ENCODE measurements at regions not wholly inside any gene's neighbourhood (a gene's known extent, or its start where the extent isn't known, plus 50 kb on each side); places are given as distances from the start of the nearest gene placed in this dataset.
"Not testable (repeated sequence)": the region's sequence is repeated elsewhere in the genome, so short reads cannot be mapped to it uniquely, and the experiment has no call there.

GRCh38 chr16:61418802-61419201 is 617.4 kb downstream of the CDH8 start:
- H3K4me1 Mint-ChIP-seq (ENCODE audit: low read depth); DNase-seq; H3K27me3 Mint-ChIP-seq (ENCODE audit: low read depth); H3K9me3 Mint-ChIP-seq; H3K27ac Mint-ChIP-seq; CTCF ChIA-PET; intact Hi-C loops (cut with micrococcal nuclease); H3K36me3 Mint-ChIP-seq (ENCODE audit: low read depth); H3K4me3 Mint-ChIP-seq: not testable (repeated sequence)

DNA sequence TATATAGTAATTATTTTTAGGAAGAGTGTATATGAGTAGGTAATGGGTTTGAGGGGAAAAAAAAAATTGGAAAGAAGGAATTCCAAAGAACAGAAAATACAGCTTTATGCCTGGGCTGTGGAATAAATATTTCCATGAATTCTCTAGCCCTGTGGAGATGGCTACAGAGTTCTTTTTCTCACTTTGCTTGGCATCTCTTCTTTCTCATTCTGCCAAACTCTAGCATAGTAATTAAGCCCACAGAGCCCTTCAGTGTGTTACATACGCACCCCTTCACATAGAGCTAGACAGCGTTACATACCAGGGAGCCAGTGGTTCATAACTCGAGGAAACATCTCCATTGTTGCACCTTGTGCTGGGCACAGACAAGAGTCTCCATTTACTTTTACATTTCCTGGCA is 621.1 kb downstream of the CDH8 start:
- Mint-ChIP-seq H3K9me3 (peaks cover 12% of the 10 kb centered on the region), H3K27ac (no peak overlapping the region), H3K4me1 (ENCODE audit: low read depth) (no peaks in the 10 kb centered on the region), H3K36me3 (ENCODE audit: low read depth) (no peaks in the 10 kb centered on the region), H3K27me3 (ENCODE audit: low read depth) (no peaks in the 10 kb centered on the region), H3K4me3 (no peak overlapping the region)
- no peak for DNase-seq
- intact Hi-C loops (cut with micrococcal nuclease): no loop called here
- CTCF ChIA-PET: no interaction called here

GRCh38 chr16:61413021-61413420 is 623.2 kb downstream of the CDH8 start:
- no peak for DNase-seq
- Mint-ChIP-seq H3K4me3 (no peak overlapping the region), H3K36me3 (ENCODE audit: low read depth) (no peaks in the 10 kb centered on the region), H3K9me3 (peaks cover 9% of the 10 kb centered on the region), H3K27me3 (ENCODE audit: low read depth) (no peaks in the 10 kb centered on the region), H3K27ac (no peak overlapping the region), H3K4me1 (ENCODE audit: low read depth) (no peaks in the 10 kb centered on the region)
- CTCF ChIA-PET: no interaction called here
- intact Hi-C loops (cut with micrococcal nuclease): no loop called here

DNA sequence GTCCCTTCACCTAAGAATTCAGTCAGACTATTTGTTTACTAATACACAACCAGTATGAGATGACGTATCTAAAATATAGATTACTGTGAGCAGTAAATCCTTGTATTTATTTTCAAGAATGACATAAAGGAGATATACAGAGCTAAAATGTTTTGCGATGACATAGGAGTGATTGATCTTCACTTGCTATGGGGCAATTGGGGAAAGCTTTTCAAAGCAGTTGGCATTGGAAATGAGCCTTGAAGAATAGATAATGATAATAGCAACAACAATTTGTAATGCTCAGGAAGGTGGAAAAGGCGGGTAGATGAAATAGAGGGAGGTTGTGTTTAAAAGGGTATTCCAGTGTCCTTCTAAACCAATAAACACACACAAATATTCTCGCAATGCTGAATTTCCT is 623.7 kb downstream of the CDH8 start:
- intact Hi-C loops (cut with micrococcal nuclease): no loop called here
- Mint-ChIP-seq H3K4me3 (no peak overlapping the region), H3K36me3 (ENCODE audit: low read depth) (no peaks in the 10 kb centered on the region), H3K27ac (no peak overlapping the region), H3K9me3 (peaks cover 9% of the 10 kb centered on the region), H3K4me1 (ENCODE audit: low read depth) (no peaks in the 10 kb centered on the region), H3K27me3 (ENCODE audit: low read depth) (no peaks in the 10 kb centered on the region)
- CTCF ChIA-PET: no interaction called here
- DNase-seq: no peak

DNA sequence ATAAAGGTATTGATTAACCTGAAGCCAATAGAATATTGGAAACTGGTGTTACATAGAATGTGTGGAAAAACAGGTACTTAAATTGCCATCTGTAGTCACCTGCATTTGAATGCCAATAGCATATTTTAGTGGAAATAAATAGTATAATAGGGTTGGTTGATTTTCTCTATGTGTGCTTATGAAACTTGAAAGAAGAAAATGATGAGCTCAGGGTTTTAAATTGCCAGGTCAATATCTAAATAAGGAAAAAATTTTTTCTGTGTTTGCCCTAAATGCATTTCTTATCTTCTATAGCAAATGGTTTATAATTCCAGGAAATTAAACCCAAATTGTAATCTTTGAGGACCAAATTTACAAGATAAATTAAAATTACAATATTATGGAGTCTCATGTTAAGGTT is 626.6 kb downstream of the CDH8 start:
- no peak overlapping the region for H3K4me3 Mint-ChIP-seq
- intact Hi-C loops (cut with micrococcal nuclease): no loop called here
- peaks cover 7% of the 10 kb centered on the region for H3K9me3 Mint-ChIP-seq
- no peak overlapping the region for H3K27ac Mint-ChIP-seq
- H3K4me1 Mint-ChIP-seq (ENCODE audit: low read depth): no peaks in the 10 kb centered on the region
- H3K27me3 Mint-ChIP-seq (ENCODE audit: low read depth): no peaks in the 10 kb centered on the region
- CTCF ChIA-PET: no interaction called here
- H3K36me3 Mint-ChIP-seq (ENCODE audit: low read depth): no peaks in the 10 kb centered on the region
- DNase-seq: no peak

DNA sequence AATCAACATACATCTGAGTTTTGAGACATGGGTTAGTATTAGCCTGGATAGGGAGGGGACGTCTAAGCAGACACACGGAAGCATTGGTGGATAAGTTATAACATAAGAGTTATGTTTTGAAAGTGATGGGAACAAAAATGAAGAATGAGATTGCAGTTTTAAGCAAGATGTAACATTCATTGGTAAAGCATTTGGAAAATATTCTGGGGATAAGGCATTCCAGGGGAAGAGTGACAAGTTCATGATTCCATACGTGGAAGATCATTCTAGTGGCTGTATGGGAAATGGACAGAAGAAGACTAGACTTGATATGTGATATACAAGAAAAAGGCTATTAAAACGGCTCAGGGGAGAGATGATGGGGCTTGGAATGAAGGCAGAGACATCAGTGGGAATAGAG is 632.9 kb downstream of the CDH8 start:
- Mint-ChIP-seq H3K9me3 (peaks cover 13% of the 10 kb centered on the region), H3K4me3 (no peak overlapping the region), H3K27me3 (ENCODE audit: low read depth) (no peaks in the 10 kb centered on the region), H3K36me3 (ENCODE audit: low read depth) (no peaks in the 10 kb centered on the region), H3K27ac (no peak overlapping the region), H3K4me1 (ENCODE audit: low read depth) (no peaks in the 10 kb centered on the region)
- no peak for DNase-seq
- CTCF ChIA-PET: no interaction called here
- intact Hi-C loops (cut with micrococcal nuclease): no loop called here

DNA sequence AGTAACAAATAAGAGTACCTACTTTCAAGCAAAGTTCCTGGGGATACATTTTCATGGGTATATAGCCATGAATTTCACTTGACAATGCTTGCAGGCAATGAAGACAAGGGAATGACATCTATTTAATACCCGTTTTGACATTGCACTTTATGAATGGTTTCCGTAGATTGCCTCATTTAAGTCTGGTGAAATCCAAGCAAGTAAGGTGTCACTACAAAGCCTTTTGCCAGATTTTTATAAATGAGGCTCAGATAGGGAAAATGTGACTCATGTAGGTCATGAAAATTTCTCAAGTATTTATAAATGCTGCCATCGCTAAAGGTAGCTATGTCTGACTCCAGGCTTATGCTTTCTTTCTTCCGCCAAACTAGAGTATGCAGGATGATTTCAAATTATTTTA is 644.3 kb downstream of the CDH8 start:
- DNase-seq: no peak
- H3K4me3 Mint-ChIP-seq: no peak overlapping the region
- CTCF ChIA-PET: no interaction called here
- H3K9me3 Mint-ChIP-seq: peaks cover 13% of the 10 kb centered on the region
- H3K36me3 Mint-ChIP-seq (ENCODE audit: low read depth): no peaks in the 10 kb centered on the region
- H3K27me3 Mint-ChIP-seq (ENCODE audit: low read depth): no peaks in the 10 kb centered on the region
- intact Hi-C loops (cut with micrococcal nuclease): loop anchor here (10.0 kb wide), 1 partner anchor 57 kb away; no protein-coding TSS in a partner anchor
- H3K4me1 Mint-ChIP-seq (ENCODE audit: low read depth): no peaks in the 10 kb centered on the region
- H3K27ac Mint-ChIP-seq: no peak overlapping the region

DNA sequence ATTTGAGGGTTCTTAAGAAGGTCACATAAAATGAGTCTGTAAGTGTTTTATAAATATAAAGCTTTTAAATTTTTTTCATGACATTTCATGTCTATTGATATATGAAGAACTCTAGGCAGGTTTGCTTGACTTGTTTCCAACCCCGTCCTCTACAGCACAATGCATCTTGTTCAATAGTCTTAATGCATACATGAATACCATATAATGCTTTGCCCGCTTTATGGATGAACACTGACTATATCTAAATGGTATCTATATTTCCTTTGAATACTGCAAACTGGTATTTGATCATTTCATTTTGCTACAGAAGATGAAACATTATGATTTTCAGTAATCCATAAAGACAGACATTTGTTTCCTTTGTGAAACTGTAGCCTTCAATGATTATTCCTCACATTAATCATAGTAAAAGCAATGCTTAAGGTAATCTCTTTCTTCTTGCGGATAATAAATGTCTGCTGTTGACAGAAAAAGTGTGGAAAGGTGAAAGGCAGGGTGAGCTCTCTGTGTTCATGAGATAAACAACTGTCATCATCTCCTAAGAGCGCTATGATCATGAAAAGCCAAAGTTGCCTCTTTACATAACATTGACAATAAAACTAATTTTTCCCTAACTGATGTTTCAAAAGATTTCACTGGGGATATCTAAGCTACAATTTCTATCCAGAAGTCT is 645.1 kb downstream of the CDH8 start:
- intact Hi-C loops (cut with micrococcal nuclease): loop anchor here (10.0 kb wide), 1 partner anchor 56 kb away; no protein-coding TSS in a partner anchor
- H3K27ac Mint-ChIP-seq: no peak overlapping the region
- H3K4me3 Mint-ChIP-seq: no peak overlapping the region
- no peaks in the 10 kb centered on the region for H3K27me3 Mint-ChIP-seq (ENCODE audit: low read depth)
- H3K9me3 Mint-ChIP-seq: peaks cover 16% of the 10 kb centered on the region
- CTCF ChIA-PET: interaction anchor here (0.7 kb wide), 1 partner anchor 232 kb away, joined by 3 read pairs; no protein-coding TSS in a partner anchor
- H3K4me1 Mint-ChIP-seq (ENCODE audit: low read depth): no peaks in the 10 kb centered on the region
- H3K36me3 Mint-ChIP-seq (ENCODE audit: low read depth): no peaks in the 10 kb centered on the region
- DNase-seq: no peak

DNA sequence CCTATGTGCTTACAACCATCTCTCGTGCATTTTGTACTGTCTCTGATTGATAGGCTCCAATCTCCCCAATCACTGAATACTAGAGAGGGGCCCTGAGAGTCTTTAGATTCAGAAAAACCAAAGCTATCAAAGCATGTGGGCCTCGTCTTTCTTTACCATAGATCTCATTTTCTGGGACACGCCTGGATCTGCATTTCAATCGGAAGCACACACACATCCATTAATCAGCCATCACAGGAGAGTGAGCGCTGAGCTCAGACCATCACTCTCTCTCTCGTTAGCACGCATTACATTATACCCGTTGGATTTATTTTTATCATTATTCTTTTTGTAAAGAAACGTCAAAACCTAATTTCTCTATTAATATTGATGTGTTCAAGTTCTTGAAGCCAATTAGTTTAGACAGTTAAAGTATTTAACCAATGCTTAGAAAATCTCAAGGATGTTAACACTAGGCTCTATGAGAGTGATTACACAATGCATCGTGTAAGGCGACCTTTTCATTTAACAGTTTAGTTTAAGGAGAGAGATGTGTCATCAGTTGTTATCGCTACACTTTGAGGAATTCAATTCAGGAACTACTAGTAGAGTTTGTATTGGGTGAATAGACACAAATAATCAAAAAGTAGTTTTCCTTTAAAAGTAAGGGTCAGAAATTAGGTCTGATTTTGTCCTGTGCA is 650.7 kb downstream of the CDH8 start:
- Mint-ChIP-seq H3K27ac (no peak overlapping the region), H3K4me1 (ENCODE audit: low read depth) (no peaks in the 10 kb centered on the region), H3K36me3 (ENCODE audit: low read depth) (no peaks in the 10 kb centered on the region), H3K4me3 (no peak overlapping the region), H3K27me3 (ENCODE audit: low read depth) (no peaks in the 10 kb centered on the region), H3K9me3 (peaks cover 20% of the 10 kb centered on the region)
- intact Hi-C loops (cut with micrococcal nuclease): no loop called here
- no peak for DNase-seq
- CTCF ChIA-PET: no interaction called here

- Mint-ChIP-seq H3K4me1 (ENCODE audit: low read depth) (no peaks in the 10 kb centered on the region), H3K4me3 (no peak overlapping the region), H3K27me3 (ENCODE audit: low read depth) (no peaks in the 10 kb centered on the region), H3K36me3 (ENCODE audit: low read depth) (no peaks in the 10 kb centered on the region), H3K27ac (no peak overlapping the region), H3K9me3 (peaks cover 16% of the 10 kb centered on the region)
- intact Hi-C loops (cut with micrococcal nuclease): no loop called here
- DNase-seq: no peak
- CTCF ChIA-PET: no interaction called here
Observed at GRCh38 chr16:61382435-61382834, 653.8 kb downstream of the CDH8 start.

GRCh38 chr16:61379311-61379710 is 656.9 kb downstream of the CDH8 start:
- Mint-ChIP-seq H3K4me3 (no peak overlapping the region), H3K27me3 (ENCODE audit: low read depth) (no peaks in the 10 kb centered on the region), H3K4me1 (ENCODE audit: low read depth) (no peaks in the 10 kb centered on the region), H3K36me3 (ENCODE audit: low read depth) (no peaks in the 10 kb centered on the region), H3K9me3 (peaks cover 9% of the 10 kb centered on the region), H3K27ac (no peak overlapping the region)
- intact Hi-C loops (cut with micrococcal nuclease): no loop called here
- CTCF ChIA-PET: no interaction called here
- DNase-seq: no peak

DNA sequence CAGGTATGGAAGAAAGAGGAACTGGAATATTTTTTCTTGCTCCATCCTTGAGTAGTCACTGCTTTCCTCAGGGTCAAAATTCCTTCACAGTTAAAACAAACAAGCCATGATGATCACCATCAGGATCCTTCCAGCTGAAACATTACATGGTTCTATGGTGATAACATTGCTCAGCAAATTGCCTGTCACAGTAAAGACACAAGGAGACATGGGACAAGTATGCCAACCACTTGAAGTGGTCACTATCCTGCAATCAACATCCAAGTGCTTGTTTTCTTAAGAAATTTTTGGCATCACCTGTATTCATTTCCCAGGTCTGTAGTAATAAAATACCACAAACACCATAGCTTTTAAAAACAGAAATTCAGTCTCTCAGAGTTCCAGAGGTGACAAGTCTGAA is 662.2 kb downstream of the CDH8 start:
- Mint-ChIP-seq H3K9me3 (peaks cover 1% of the 10 kb centered on the region), H3K4me3 (no peak overlapping the region), H3K36me3 (ENCODE audit: low read depth) (no peaks in the 10 kb centered on the region), H3K27ac (no peak overlapping the region), H3K4me1 (ENCODE audit: low read depth) (no peaks in the 10 kb centered on the region), H3K27me3 (ENCODE audit: low read depth) (no peaks in the 10 kb centered on the region)
- CTCF ChIA-PET: no interaction called here
- DNase-seq: no peak
- intact Hi-C loops (cut with micrococcal nuclease): no loop called here

DNA sequence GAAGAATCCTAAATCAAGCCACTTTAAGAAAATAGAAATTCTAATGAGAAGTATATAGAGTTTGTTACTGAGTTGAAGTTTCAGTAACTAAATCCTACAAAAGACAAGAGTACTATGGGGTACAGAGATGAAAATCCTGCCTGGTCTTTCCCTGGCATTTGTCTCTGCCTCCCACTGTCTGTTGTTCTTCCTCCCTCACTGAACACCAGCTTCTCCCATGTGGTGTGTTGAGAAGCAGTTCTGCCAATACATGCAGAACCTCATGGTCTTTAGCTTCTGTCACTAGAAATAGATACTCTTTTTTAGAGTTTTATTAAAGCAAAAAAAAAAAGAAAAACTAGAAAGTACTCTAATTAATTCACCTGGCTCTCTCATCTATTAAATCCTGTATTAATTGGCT is 664.4 kb downstream of the CDH8 start:
- Mint-ChIP-seq H3K27me3 (ENCODE audit: low read depth) (no peaks in the 10 kb centered on the region), H3K4me3 (no peak overlapping the region), H3K9me3 (peaks cover 3% of the 10 kb centered on the region), H3K4me1 (ENCODE audit: low read depth) (no peaks in the 10 kb centered on the region), H3K27ac (no peak overlapping the region), H3K36me3 (ENCODE audit: low read depth) (no peaks in the 10 kb centered on the region)
- CTCF ChIA-PET: no interaction called here
- intact Hi-C loops (cut with micrococcal nuclease): no loop called here
- no peak for DNase-seq
